Erythroblast (primary cell): ENCODE measurements at regions not wholly inside any gene's neighbourhood (a gene's known extent, or its start where the extent isn't known, plus 50 kb on each side); places are given as distances from the start of the nearest gene placed in this dataset.

Experiments used
- DNase-seq, 2 experiments: peaks; one replicate each; lab custom pipeline; 2025; lab: John Stamatoyannopoulos, UW
- GATA1 ChIP-seq: IDR thresholded peaks from 2 replicates; pipeline ENCODE4 v1.6.1; 2011; ENCODE audit warnings: low read depth, mild to moderate bottlenecking, control low read depth, low read length, moderate library complexity
- POLR2A ChIP-seq: IDR thresholded peaks from 2 replicates; pipeline ENCODE4 v1.6.1; 2011; ENCODE audit warnings: mild to moderate bottlenecking, low read length

DNA sequence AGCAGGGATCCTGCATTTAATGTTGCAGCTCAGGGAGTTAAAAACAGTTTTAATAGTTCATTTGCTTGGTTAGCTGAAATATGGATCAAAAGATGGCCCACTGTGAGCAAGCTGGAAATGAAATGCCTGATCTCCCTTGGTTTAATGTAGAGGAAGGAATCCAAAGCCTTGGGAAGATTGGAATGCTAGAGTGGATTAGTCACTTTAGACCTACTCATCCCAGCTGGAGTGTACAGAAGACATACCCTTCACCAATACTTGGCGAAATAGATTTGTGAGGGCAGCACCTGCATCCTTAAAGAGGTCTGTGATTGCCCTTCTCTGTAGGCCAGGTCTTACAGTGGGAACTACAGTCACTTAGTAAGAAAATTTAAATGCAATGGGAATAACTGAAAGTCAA lies 58.0 kb upstream of the KRAS start:
- TF ChIP-seq GATA1 = no peak
- no peak for TF ChIP-seq POLR2A
- no peak for DNase-seq

DNA sequence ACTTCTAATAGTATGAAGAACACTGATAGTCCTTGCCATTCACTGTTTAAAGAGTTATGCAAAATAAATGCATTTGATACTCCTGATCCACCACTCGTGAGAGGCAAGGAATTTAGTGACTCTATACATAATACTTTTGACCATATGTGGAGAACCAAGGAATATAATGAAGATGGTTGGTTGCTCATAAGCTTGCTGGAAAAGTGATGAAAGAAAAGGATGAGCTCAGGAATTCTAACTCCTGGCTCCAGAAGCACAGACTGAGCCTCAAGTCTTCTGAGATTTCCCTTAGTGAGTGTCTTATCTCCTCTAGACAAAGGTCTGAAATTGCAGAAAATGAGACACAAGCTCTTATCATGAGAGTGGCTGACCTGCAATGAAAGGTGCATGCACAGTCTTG lies 57.1 kb upstream of the KRAS start:
- TF ChIP-seq POLR2A (no peak), GATA1 (no peak)

DNA sequence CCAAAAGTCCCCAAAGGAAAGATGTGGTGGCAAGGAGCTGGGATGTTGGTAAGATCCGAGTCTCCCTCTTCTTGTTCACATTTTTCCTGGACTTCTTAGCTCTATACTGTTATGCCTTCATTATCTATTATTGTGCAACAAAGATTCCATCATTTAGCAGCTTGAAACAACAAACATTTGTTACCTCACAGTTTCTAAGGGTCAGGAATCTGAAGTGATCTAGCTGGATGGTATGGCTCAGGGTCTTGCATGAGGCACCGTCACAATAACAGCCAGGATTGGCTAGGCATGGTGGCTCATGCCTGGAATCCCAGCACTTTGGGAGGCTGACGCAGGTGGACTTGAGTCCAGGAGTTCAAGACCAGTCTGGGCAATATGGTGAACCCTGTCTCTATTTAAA lies 51.1 kb upstream of the KRAS start:
- no peak for DNase-seq
- no peak for TF ChIP-seq GATA1
- no peak for TF ChIP-seq POLR2A

More for the DNA sequence above, 57.1 kb upstream of the KRAS start:
- DNase-seq = no peak
